HUES48 (cell line): ENCODE measurements at regions not wholly inside any gene's neighbourhood (a gene's known extent, or its start where the extent isn't known, plus 50 kb on each side); places are given as distances from the start of the nearest gene placed in this dataset.
"Not testable (repeated sequence)": the region's sequence is repeated elsewhere in the genome, so short reads cannot be mapped to it uniquely, and the experiment has no call there.

Experiments
- H3K27ac ChIP-seq: one replicate; pipeline ENCODE4 v1.7.0; 2013; ENCODE audit warnings: low read depth, low read length, inconsistent platforms
- H3K27me3 ChIP-seq: 2 replicates; pipeline ENCODE4 v1.6.1; 2013; ENCODE audit warnings: mild to moderate bottlenecking, low read length; ENCODE audit not compliant: control insufficient read depth, insufficient read depth
- H3K36me3 ChIP-seq: 2 replicates; pipeline ENCODE4 v1.6.1; 2013; ENCODE audit warnings: low read length; ENCODE audit not compliant: control insufficient read depth, insufficient read depth
- H3K4me1 ChIP-seq: 2 replicates; pipeline ENCODE4 v1.6.1; 2013; ENCODE audit warnings: mild to moderate bottlenecking, low read length; ENCODE audit not compliant: control insufficient read depth, insufficient read depth
- H3K4me3 ChIP-seq: 2 replicates; pipeline ENCODE4 v1.5.1; 2013; ENCODE audit warnings: mild to moderate bottlenecking, low read depth, low read length
- H3K9ac ChIP-seq: 2 replicates; pipeline ENCODE4 v1.6.1; 2013; ENCODE audit warnings: mild to moderate bottlenecking, low read depth, low read length, moderate library complexity
- H3K9me3 ChIP-seq: 2 replicates; pipeline ENCODE4 v1.6.1; 2013; ENCODE audit warnings: low read length; ENCODE audit not compliant: control insufficient read depth, insufficient read depth

DNA sequence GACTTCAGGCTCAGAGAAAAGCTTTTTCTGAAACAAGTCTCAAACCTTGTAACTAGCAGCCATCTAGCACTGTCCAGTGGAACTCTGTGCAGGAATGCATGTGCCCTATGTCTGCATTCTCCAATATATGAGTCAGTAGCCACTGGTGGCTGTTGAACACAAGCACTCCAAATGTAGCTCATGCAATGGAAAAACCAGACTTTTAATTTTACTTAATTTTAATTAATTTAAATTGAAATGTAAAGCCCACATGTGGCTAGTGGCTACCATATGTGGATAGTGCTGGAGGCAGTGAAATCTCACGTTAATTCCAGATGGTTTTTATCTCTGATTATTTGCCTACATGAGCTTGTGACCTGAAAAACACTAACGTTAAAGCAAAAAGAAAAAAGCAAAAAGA is 225.1 kb downstream of the GATA3 start:
- Histone ChIP-seq H3K4me3 (no peak overlapping the region), H3K36me3 (no peaks in the 10 kb centered on the region), H3K27me3 (no peaks in the 10 kb centered on the region), H3K9me3 (no peaks in the 10 kb centered on the region), H3K9ac (no peak overlapping the region), H3K4me1 (no peaks in the 10 kb centered on the region), H3K27ac (no peak overlapping the region)

DNA sequence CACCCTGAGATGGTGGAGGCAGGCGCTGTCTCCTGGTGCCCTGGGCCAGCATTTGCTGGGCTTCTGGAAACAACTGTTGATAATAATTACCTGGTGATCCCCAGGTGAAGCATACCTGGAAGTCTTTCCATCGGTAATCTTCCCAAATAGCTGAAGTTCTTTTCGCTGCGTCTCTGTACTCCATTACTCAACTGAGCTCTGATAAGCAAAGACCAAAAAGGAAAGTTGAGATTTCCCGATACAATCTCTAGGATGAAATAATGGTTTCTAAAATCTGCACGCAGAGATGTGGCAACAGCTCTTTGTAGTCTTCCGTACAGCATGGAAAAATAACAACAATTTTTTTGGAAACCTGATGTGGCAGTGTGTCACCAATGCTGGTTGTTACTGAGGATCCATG is 226.5 kb downstream of the GATA3 start:
- H3K9me3 ChIP-seq, result no peaks in the 10 kb centered on the region
- no peaks in the 10 kb centered on the region for H3K27me3 ChIP-seq
- no peak overlapping the region for H3K9ac ChIP-seq
- H3K36me3 ChIP-seq, result no peaks in the 10 kb centered on the region
- H3K4me1 ChIP-seq, result no peaks in the 10 kb centered on the region
- H3K27ac ChIP-seq, result no peak overlapping the region
- no peak overlapping the region for H3K4me3 ChIP-seq

DNA sequence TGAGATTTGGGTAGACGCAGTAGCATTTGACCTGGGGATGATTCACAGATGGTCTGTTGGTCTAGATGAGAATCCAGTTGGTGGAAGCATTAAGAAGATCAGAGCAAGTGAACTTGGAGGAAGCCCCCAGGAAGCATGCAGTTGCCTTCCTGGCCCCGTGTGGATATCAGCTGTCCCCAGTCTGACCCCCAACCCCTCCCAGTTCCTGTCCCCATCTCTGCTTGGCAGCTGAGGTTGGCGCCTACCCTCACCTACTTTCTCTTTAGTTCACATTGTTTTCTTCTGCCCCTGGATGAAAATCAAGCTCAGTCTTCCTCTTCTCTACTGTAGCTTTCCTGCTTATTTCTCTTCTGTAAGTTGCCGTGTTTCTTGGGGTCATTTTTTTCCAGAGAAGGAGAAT is 227.9 kb downstream of the GATA3 start:
- no peak overlapping the region for H3K27ac ChIP-seq
- no peaks in the 10 kb centered on the region for H3K4me1 ChIP-seq
- no peaks in the 10 kb centered on the region for H3K36me3 ChIP-seq
- no peaks in the 10 kb centered on the region for H3K27me3 ChIP-seq
- H3K9me3 ChIP-seq, result no peaks in the 10 kb centered on the region
- H3K9ac ChIP-seq, result no peak overlapping the region
- no peak overlapping the region for H3K4me3 ChIP-seq

DNA sequence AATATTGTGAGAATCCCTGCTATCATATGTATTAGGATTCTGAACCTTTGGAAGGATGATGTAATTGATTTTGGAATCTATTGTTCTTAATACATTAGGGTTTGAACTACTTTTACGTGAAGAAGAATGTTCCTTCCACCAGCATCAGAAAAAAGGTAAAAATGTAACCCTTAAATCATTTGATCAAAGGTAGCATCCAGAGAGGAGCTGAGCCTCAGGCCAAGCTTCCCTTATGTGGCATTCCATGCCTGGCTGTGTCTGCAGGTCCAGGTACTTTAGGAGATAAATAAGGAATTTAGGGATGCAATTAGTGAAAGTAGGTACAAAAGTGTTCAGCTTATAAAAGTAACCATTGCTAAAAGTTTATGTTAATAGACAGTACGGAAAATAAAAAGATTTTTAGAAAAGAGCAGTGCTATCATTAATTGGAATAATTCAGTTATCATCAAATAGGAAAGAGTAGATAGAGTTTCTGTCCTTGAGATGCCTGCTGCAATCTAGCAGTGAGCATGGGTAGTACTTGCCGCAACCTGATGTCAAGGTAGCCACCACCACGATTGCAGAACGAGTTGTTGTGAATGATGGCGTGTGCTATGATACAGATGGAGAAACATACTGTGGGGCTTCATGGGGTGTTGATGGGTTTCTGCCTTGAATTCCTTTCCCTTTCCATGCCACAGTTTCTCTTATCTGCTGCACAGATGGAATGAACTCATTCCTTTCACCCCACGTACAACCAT is 228.8 kb downstream of the GATA3 start:
- Histone ChIP-seq H3K9ac (no peak overlapping the region), H3K27ac (no peak overlapping the region), H3K9me3 (no peaks in the 10 kb centered on the region), H3K4me1 (peaks cover 2% of the 10 kb centered on the region; the same call in 1 of the 2 replicates), H3K4me3 (no peak overlapping the region), H3K27me3 (no peaks in the 10 kb centered on the region), H3K36me3 (no peaks in the 10 kb centered on the region)

DNA sequence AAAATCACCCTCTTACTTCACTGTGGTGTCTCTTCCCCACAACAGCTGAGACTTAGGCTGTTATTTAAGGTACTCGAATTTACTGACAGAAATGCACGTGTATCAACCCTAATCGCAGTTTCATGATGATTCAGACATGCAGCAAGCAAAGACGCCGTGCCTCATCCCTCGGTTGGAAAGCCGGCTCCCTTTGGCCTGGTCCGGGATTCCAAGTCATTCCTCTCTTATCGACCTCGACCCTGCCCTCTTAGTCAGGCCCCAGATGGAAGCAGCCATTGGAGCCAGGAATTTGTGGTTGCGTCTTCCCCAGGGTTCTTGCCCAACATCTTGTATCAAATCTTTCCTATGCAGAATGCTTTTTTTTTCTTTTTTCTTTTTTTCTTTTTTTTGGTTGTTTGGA is 229.5 kb downstream of the GATA3 start:
- Histone ChIP-seq H3K4me3 (no peak overlapping the region), H3K36me3 (no peaks in the 10 kb centered on the region), H3K9me3 (no peaks in the 10 kb centered on the region), H3K9ac (no peak overlapping the region), H3K4me1 (peaks cover 9% of the 10 kb centered on the region), H3K27me3 (no peaks in the 10 kb centered on the region), H3K27ac (no peak overlapping the region)

DNA sequence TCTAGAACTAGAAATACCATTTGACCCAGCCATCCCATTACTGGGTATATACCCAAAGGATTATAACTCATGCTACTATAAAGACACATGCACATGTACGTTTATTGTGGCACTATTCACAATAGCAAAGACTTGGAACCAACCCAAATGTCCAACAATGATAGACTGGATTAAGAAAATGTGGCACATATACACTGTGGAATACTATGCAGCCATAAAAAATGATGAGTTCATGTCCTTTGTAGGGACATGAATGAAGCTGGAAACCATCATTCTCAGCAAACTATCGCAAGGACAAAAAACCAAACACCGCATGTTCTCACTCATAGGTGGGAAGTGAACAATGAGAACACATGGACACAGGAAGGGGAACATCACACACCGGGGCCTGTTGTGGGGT is 231.5 kb downstream of the GATA3 start:
- H3K9me3 ChIP-seq, H3K9ac ChIP-seq, H3K27ac ChIP-seq, H3K27me3 ChIP-seq, H3K4me3 ChIP-seq, H3K36me3 ChIP-seq: not testable (repeated sequence)
- peaks cover 25% of the 10 kb centered on the region for H3K4me1 ChIP-seq

DNA sequence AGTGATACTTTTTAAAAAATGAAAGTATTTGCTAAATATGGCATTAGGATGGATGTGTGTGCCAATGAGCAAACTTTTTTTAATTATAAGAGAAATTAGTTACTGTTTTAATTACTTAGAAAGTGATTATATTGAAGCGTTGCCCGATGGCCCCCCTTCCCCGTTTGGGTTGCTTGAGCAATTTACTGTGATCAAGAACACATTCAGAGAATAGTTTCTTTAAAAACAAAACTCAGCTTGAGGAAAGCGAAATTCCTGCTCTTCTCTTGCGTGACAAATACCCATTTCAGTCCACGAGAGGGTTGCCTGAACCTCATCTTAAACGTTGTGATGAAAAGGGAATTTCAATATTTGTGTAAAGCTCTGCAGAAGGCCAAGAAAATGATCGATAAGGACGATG is 234.1 kb downstream of the GATA3 start:
- H3K4me1 ChIP-seq, result peaks cover 25% of the 10 kb centered on the region
- no peaks in the 10 kb centered on the region for H3K27me3 ChIP-seq
- no peak overlapping the region for H3K27ac ChIP-seq

DNA sequence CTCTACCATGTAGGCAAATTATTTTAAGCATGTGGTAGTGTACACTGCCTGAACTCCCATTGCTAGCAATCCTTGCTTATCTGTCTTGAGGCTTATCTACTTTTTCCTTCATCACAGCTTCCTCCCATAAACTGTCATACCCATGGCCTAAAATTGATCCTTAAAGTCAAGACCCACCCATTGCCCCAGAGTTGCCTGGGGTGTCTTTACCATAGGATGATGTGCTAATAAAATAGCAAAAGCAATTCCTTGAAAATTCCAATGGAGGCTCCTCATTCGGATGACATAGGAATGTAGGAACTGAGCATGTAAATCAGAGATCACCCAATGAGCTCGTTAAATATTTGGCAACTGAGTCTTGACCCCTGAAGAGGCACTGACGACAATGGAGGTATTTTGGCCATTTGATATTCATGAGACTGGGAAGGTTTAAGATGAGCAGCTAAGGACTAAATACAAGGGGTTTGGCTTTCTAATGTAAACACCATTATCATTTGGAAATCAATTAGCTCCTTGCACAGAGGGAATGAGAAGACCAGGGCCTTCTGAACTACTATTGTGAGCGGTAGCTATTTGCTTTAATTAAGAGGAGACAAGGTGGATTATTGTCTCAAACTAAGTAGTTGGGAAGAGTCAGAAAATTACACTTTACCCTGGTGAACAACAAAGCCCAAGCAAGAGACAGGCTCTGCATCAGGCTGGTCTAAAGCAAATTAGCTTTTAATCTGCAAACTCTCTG is 234.9 kb downstream of the GATA3 start:
- peaks cover 25% of the 10 kb centered on the region for H3K4me1 ChIP-seq

More for the DNA sequence above, 234.1 kb downstream of the GATA3 start:
- H3K36me3 ChIP-seq, result no peaks in the 10 kb centered on the region
- no peaks in the 10 kb centered on the region for H3K9me3 ChIP-seq
- H3K4me3 ChIP-seq, result no peak overlapping the region
- H3K9ac ChIP-seq, result no peak overlapping the region

DNA sequence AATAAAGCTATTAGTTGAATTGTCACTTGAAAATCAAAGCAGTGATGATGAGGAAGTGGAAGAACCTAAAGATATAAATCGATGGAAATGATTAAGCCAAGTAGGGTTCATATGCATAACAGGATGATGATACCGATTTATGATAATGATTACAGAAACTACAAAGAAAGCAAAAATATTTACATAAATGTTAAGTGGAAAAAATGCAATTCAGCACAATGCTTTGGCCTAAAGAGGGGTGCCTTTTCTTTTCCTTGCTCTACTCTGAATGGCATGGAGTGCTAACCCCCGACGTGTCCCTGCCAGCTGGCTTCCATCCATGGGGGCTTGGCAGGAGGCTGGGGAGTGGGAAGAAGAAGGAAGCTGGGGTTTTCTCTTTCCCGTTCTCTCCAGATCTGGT is 240.3 kb downstream of the GATA3 start:
- peaks cover 11% of the 10 kb centered on the region; the same call in 1 of the 2 replicates for H3K27me3 ChIP-seq
- no peak overlapping the region for H3K4me3 ChIP-seq
- no peak overlapping the region for H3K27ac ChIP-seq
- no peaks in the 10 kb centered on the region for H3K9me3 ChIP-seq
- no peak overlapping the region for H3K9ac ChIP-seq
- H3K36me3 ChIP-seq, result no peaks in the 10 kb centered on the region
- H3K4me1 ChIP-seq, result peaks cover 14% of the 10 kb centered on the region

More for the DNA sequence above, 234.9 kb downstream of the GATA3 start:
- H3K36me3 ChIP-seq, result no peaks in the 10 kb centered on the region
- H3K9ac ChIP-seq, result no peak overlapping the region
- no peaks in the 10 kb centered on the region for H3K27me3 ChIP-seq
- peak overlapping the region; percentile 50 for H3K27ac ChIP-seq
- no peaks in the 10 kb centered on the region for H3K9me3 ChIP-seq
- H3K4me3 ChIP-seq, result no peak overlapping the region

DNA sequence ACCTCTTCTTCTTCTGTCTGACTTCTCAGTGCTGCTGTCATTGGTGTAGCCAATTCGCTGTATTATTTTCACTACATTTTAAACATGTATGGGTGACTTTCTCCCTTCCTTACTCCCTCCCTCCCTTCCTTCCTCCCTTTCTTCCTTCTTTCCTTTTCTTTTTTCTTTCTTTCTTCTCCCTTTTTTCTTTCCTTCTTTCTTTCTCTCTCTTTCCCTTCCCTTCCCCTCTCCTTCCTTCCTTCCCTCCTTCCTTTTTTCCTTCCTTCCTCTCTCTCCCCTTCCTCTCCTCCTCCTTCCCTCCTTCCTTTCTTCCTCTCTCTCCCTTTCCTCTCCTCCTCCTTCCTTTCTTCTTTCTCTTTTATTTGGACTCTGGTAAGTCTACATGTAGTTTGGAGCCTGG is 240.8 kb downstream of the GATA3 start:
- Histone ChIP-seq H3K9me3 (no peaks in the 10 kb centered on the region), H3K4me1 (peaks cover 9% of the 10 kb centered on the region), H3K36me3 (no peaks in the 10 kb centered on the region), H3K4me3 (no peak overlapping the region), H3K9ac (no peak overlapping the region), H3K27me3 (peaks cover 11% of the 10 kb centered on the region; the same call in 1 of the 2 replicates), H3K27ac (no peak overlapping the region)

DNA sequence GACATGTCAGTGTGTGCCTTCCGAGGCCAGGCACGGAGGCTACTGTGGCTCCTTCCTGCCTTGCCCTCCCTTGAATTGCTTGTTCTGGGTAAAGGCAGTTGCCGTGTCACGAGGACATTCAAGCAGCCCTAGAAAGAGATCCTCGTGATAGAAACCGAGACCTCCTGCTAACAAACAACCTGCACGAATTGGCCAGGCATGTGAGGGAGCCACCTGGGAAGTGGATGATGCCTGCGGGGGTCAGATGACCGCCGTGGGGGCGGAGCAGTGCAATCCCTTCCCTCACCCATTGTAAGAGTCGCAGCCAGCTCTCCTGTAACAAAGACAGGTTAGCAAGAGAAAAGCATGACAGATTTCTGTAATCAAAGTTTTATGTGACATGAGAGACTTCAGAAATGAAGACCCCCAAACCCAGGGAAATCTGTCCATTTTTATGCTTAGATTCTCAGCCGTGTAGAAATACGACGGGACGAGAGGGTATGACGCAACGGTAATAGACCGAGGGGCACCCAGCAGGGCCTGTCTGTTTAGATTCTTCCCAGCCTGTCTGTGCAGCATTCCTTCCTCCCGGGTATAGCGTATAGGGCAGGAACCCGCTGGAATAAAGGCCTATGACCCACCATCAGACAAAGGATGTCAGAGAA is 241.7 kb downstream of the GATA3 start:
- Histone ChIP-seq H3K4me3 (peak overlapping the region; percentile 59), H3K36me3 (no peaks in the 10 kb centered on the region), H3K9me3 (no peaks in the 10 kb centered on the region), H3K4me1 (peaks cover 6% of the 10 kb centered on the region; the same call in 1 of the 2 replicates), H3K27ac (no peak overlapping the region), H3K9ac (no peak overlapping the region), H3K27me3 (peaks cover 11% of the 10 kb centered on the region; the same call in 1 of the 2 replicates)
